NB4 (cell line): ENCODE measurements at regions not wholly inside any gene's neighbourhood (a gene's known extent, or its start where the extent isn't known, plus 50 kb on each side); places are given as distances from the start of the nearest gene placed in this dataset.

Experiments used
- MAX ChIP-seq: IDR thresholded peaks from 2 replicates; pipeline ENCODE4 v1.6.1; 2011; ENCODE audit warnings: low read depth, low read length
- POLR2A ChIP-seq: IDR thresholded peaks from 2 replicates; pipeline ENCODE4 v1.6.1; 2011; ENCODE audit warnings: mild to moderate bottlenecking; ENCODE audit not compliant: insufficient read length; ENCODE audit errors: extremely low read depth
- TF ChIP-seq, protein P1 (sequence below): IDR thresholded peaks from one replicate; pipeline ENCODE4 v1.5.1; 2012; ENCODE audit warnings: low read depth, low read length

GRCh38 chr13:100790405-100790804 lies 115.8 kb upstream of the TMTC4 start:
- TF ChIP-seq, protein P1, sequence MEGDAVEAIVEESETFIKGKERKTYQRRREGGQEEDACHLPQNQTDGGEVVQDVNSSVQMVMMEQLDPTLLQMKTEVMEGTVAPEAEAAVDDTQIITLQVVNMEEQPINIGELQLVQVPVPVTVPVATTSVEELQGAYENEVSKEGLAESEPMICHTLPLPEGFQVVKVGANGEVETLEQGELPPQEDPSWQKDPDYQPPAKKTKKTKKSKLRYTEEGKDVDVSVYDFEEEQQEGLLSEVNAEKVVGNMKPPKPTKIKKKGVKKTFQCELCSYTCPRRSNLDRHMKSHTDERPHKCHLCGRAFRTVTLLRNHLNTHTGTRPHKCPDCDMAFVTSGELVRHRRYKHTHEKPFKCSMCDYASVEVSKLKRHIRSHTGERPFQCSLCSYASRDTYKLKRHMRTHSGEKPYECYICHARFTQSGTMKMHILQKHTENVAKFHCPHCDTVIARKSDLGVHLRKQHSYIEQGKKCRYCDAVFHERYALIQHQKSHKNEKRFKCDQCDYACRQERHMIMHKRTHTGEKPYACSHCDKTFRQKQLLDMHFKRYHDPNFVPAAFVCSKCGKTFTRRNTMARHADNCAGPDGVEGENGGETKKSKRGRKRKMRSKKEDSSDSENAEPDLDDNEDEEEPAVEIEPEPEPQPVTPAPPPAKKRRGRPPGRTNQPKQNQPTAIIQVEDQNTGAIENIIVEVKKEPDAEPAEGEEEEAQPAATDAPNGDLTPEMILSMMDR = no peak
- TF ChIP-seq POLR2A = no peak
- TF ChIP-seq MAX = no peak
